ENCODE measurements at regions not wholly inside any gene's neighbourhood (a gene's known extent, or its start where the extent isn't known, plus 50 kb on each side); places are given as distances from the start of the nearest gene placed in this dataset.

- Mint-ChIP-seq H3K36me3 (ENCODE audit: low read depth, unreplicated experiment) (peaks cover 3% of the 10 kb centered on the region), H3K4me3 (ENCODE audit: unreplicated experiment) (no peak overlapping the region), H3K9me3 (ENCODE audit: unreplicated experiment) (peaks cover 3% of the 10 kb centered on the region), H3K27me3 (ENCODE audit: unreplicated experiment) (no peaks in the 10 kb centered on the region), H3K27ac (ENCODE audit: unreplicated experiment) (no peak overlapping the region), H3K4me1 (ENCODE audit: unreplicated experiment) (no peaks in the 10 kb centered on the region)
- no peak for DNase-seq (ENCODE audit: low spot score)
- no peak for TF ChIP-seq CTCF (IDR thresholded peaks at IDR 0.05; ENCODE audit: unreplicated experiment)
These were observed 738.4 kb downstream of the USP25 start for GRCh38 chr21:16468184-16468583.

- no peaks in the 10 kb centered on the region for H3K9me3 Mint-ChIP-seq (ENCODE audit: unreplicated experiment)
- no peak overlapping the region for H3K27ac Mint-ChIP-seq (ENCODE audit: unreplicated experiment)
- no peaks in the 10 kb centered on the region for H3K27me3 Mint-ChIP-seq (ENCODE audit: unreplicated experiment)
- TF ChIP-seq CTCF (IDR thresholded peaks at IDR 0.05; ENCODE audit: unreplicated experiment): no peak
- H3K4me1 Mint-ChIP-seq (ENCODE audit: unreplicated experiment): no peaks in the 10 kb centered on the region
- H3K4me3 Mint-ChIP-seq (ENCODE audit: unreplicated experiment): no peak overlapping the region
- no peaks in the 10 kb centered on the region for H3K36me3 Mint-ChIP-seq (ENCODE audit: low read depth, unreplicated experiment)
- no peak for DNase-seq (ENCODE audit: low spot score)
These were observed 744.2 kb downstream of the USP25 start for GRCh38 chr21:16473988-16474387.

- DNase-seq (ENCODE audit: low spot score): no peak
- Mint-ChIP-seq H3K4me3 (ENCODE audit: unreplicated experiment) (no peak overlapping the region), H3K27ac (ENCODE audit: unreplicated experiment) (no peak overlapping the region), H3K9me3 (ENCODE audit: unreplicated experiment) (no peaks in the 10 kb centered on the region), H3K4me1 (ENCODE audit: unreplicated experiment) (no peaks in the 10 kb centered on the region), H3K27me3 (ENCODE audit: unreplicated experiment) (no peaks in the 10 kb centered on the region), H3K36me3 (ENCODE audit: low read depth, unreplicated experiment) (no peaks in the 10 kb centered on the region)
- TF ChIP-seq CTCF (IDR thresholded peaks at IDR 0.05; ENCODE audit: unreplicated experiment): no peak
These were observed 746.5 kb downstream of the USP25 start for GRCh38 chr21:16476056-16476825.

GRCh38 chr21:16488042-16488441 lies 758.3 kb downstream of the USP25 start:
- Mint-ChIP-seq H3K36me3 (ENCODE audit: low read depth, unreplicated experiment) (no peaks in the 10 kb centered on the region), H3K27me3 (ENCODE audit: unreplicated experiment) (no peaks in the 10 kb centered on the region), H3K9me3 (ENCODE audit: unreplicated experiment) (no peaks in the 10 kb centered on the region), H3K27ac (ENCODE audit: unreplicated experiment) (no peak overlapping the region), H3K4me3 (ENCODE audit: unreplicated experiment) (no peak overlapping the region), H3K4me1 (ENCODE audit: unreplicated experiment) (no peaks in the 10 kb centered on the region)
- no peak for DNase-seq (ENCODE audit: low spot score)
- TF ChIP-seq CTCF (IDR thresholded peaks at IDR 0.05; ENCODE audit: unreplicated experiment): no peak

- no peaks in the 10 kb centered on the region for H3K36me3 Mint-ChIP-seq (ENCODE audit: low read depth, unreplicated experiment)
- no peaks in the 10 kb centered on the region for H3K4me1 Mint-ChIP-seq (ENCODE audit: unreplicated experiment)
- no peak for DNase-seq (ENCODE audit: low spot score)
- no peak for TF ChIP-seq CTCF (IDR thresholded peaks at IDR 0.05; ENCODE audit: unreplicated experiment)
- H3K27ac Mint-ChIP-seq (ENCODE audit: unreplicated experiment): no peak overlapping the region
- no peaks in the 10 kb centered on the region for H3K9me3 Mint-ChIP-seq (ENCODE audit: unreplicated experiment)
- no peaks in the 10 kb centered on the region for H3K27me3 Mint-ChIP-seq (ENCODE audit: unreplicated experiment)
- no peak overlapping the region for H3K4me3 Mint-ChIP-seq (ENCODE audit: unreplicated experiment)
These were observed 762.6 kb downstream of the USP25 start for GRCh38 chr21:16492356-16492755.
